ENCODE measurements at regions not wholly inside any gene's neighbourhood (a gene's known extent, or its start where the extent isn't known, plus 50 kb on each side); places are given as distances from the start of the nearest gene placed in this dataset.

DNA sequence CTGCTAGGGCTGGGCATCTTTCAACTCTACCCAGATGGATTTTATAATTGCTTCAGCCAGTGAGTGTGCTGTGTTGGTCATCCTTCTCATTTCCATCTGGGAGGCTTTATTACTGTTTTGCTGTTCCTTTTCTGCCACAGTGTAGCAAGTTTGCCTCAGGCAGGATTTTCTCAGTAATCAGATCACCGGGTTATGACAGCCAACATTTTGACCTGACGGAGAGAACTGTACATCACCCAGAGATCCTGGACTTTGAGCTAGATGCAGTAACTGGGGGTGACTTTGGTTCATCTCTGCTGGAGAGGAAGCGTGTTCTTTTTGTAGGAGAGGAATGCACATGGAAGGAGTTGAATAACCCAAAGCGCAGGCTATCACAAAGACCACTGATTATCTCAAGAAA, 111.8 kb upstream of the AGR3 start:
- intact Hi-C loops (cut with micrococcal nuclease): no loop called here
- DNase-seq (ENCODE audit: low read depth, low spot score) (no peak), ATAC-seq (no peak)
- no peak overlapping the region for H2AFZ ChIP-seq (ENCODE audit: low read depth, low read length, poor library complexity, severe bottlenecking)
- H3K4me2 ChIP-seq (ENCODE audit: low read length): no peak overlapping the region
- ChIA-PET CTCF (no interaction called here), POLR2A (no interaction called here), RAD21 (ENCODE audit: low non-redundant PET in 1 of 2, low total read pairs in 2 of 2, uncharacterized antibody in 2 of 2, unreplicated experiment in 2 of 2) (no interaction called here)
- H3K27me3 ChIP-seq (ENCODE audit: insufficient read depth, low read length): no peaks in the 10 kb centered on the region
- H3K9me2 ChIP-seq (ENCODE audit: insufficient read depth): no peaks in the 10 kb centered on the region
- no peak overlapping the region for H3K27ac ChIP-seq (ENCODE audit: low read depth, low read length)
- H4K20me1 ChIP-seq (ENCODE audit: insufficient read depth): no peaks in the 10 kb centered on the region
- no peak overlapping the region for H3K9ac ChIP-seq (ENCODE audit: low read length)
- H3K36me3 ChIP-seq (ENCODE audit: control insufficient read depth in 1 of 2, insufficient read depth in 2 of 2, low read length in 2 of 2): no peaks in the 10 kb centered on the region
- no peaks in the 10 kb centered on the region for H3K9me3 ChIP-seq (ENCODE audit: control insufficient read depth in 1 of 2, insufficient read depth in 1 of 2, low read depth in 1 of 2, low read length in 2 of 2)
- peaks cover 14 to 16% of the 10 kb centered on the region in 2 experiments; a peak in 3 of 4 replicates for H3K4me1 ChIP-seq (ENCODE audit: control insufficient read depth in 1 of 2, insufficient read depth in 2 of 2, low read length in 2 of 2)
- BruUV-seq (replicated peaks): no TSS peak
- TF ChIP-seq EZH2 (IDR thresholded peaks at IDR 0.05) (no peak), ELF1 (IDR thresholded peaks at IDR 0.05; ENCODE audit: borderline replicate concordance, low read depth) (no peak), SIN3A (IDR thresholded peaks at IDR 0.05; ENCODE audit: low read depth) (no peak)
- H3K79me2 ChIP-seq (ENCODE audit: insufficient read depth, low read length): no peaks in the 10 kb centered on the region
- H3K4me3 ChIP-seq (replicated peaks in 1 of 2; ENCODE audit: low read depth in 1 of 2, low read length in 2 of 2): no peak overlapping the region

DNA sequence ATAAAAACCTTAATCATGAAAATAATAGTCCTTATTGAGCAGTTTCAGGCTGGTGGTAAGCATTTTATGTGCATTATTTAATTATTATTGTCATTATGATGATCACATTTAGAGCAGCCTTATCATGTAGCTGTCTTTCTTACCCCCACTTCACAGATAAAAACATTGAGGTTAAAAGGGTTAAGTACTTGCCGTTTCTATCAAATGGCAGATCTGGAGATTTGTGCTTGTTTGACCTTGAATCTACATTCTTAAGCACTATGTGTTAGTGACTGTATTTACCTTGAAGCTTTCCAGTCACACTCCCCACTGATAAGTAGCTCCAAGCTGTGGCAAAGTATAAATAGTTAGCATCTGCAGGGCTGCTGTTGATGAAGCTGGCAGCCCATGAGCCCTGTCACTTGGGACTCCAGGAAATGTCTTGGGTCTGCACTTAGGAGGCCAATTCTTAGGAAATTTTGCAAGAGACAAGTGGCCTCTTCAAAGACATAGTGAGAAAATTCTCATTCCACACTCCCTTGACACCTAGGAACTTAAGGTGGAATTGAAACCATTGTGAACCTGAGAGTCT, 116.8 kb upstream of the AGR3 start:
- Histone ChIP-seq H3K79me2 (ENCODE audit: insufficient read depth, low read length) (no peaks in the 10 kb centered on the region), H3K4me1 (ENCODE audit: control insufficient read depth in 1 of 2, insufficient read depth in 2 of 2, low read length in 2 of 2) (no peaks in the 10 kb centered on the region), H3K9ac (ENCODE audit: low read length) (no peak overlapping the region), H3K27me3 (ENCODE audit: insufficient read depth, low read length) (no peaks in the 10 kb centered on the region), H3K27ac (ENCODE audit: low read depth, low read length) (no peak overlapping the region), H3K4me3 (replicated peaks in 1 of 2; ENCODE audit: low read depth in 1 of 2, low read length in 2 of 2) (no peak overlapping the region), H3K4me2 (ENCODE audit: low read length) (no peak overlapping the region), H3K9me2 (ENCODE audit: insufficient read depth) (no peaks in the 10 kb centered on the region), H2AFZ (ENCODE audit: low read depth, low read length, poor library complexity, severe bottlenecking) (no peak overlapping the region), H4K20me1 (ENCODE audit: insufficient read depth) (no peaks in the 10 kb centered on the region), H3K9me3 (ENCODE audit: control insufficient read depth in 1 of 2, insufficient read depth in 1 of 2, low read depth in 1 of 2, low read length in 2 of 2) (no peaks in the 10 kb centered on the region), H3K36me3 (ENCODE audit: control insufficient read depth in 1 of 2, insufficient read depth in 2 of 2, low read length in 2 of 2) (no peaks in the 10 kb centered on the region)
- intact Hi-C loops (cut with micrococcal nuclease): no loop called here
- ATAC-seq: no peak
- no TSS peak for BruUV-seq (replicated peaks)
- DNase-seq (ENCODE audit: low read depth, low spot score): no peak
- POLR2A ChIA-PET: no interaction called here
- RAD21 ChIA-PET (ENCODE audit: low non-redundant PET in 1 of 2, low total read pairs in 2 of 2, uncharacterized antibody in 2 of 2, unreplicated experiment in 2 of 2): no interaction called here
- CTCF ChIA-PET: no interaction called here
- TF ChIP-seq JUND (IDR thresholded peaks at IDR 0.05) (no peak), YY1 (IDR thresholded peaks at IDR 0.05; ENCODE audit: extremely low read depth, insufficient replicate concordance, low read depth, low read length) (no peak), RAD21 (IDR thresholded peaks at IDR 0.05; ENCODE audit: low read depth) (no peak), SRF (IDR thresholded peaks at IDR 0.05; ENCODE audit: low read depth) (no peak), FOSL1 (IDR thresholded peaks at IDR 0.05; ENCODE audit: low read depth) (no peak), ELF1 (IDR thresholded peaks at IDR 0.05; ENCODE audit: borderline replicate concordance, low read depth) (no peak), POLR2A (IDR thresholded peaks at IDR 0.05; ENCODE audit: borderline replicate concordance, extremely low read depth, insufficient read depth, insufficient read length) (no peak), ZFX (IDR thresholded peaks at IDR 0.05) (no peak), EGR1 (IDR thresholded peaks at IDR 0.05; ENCODE audit: low read depth) (no peak), EZH2phosphoT487 (IDR thresholded peaks at IDR 0.05; ENCODE audit: borderline replicate concordance) (no peak), EZH2 (IDR thresholded peaks at IDR 0.05) (no peak), CEBPB (IDR thresholded peaks at IDR 0.05; ENCODE audit: low read depth) (no peak)
- TF ChIP-seq, protein P1, sequence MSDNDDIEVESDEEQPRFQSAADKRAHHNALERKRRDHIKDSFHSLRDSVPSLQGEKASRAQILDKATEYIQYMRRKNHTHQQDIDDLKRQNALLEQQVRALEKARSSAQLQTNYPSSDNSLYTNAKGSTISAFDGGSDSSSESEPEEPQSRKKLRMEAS (IDR thresholded peaks at IDR 0.05): no peak
- TF ChIP-seq, protein P2, sequence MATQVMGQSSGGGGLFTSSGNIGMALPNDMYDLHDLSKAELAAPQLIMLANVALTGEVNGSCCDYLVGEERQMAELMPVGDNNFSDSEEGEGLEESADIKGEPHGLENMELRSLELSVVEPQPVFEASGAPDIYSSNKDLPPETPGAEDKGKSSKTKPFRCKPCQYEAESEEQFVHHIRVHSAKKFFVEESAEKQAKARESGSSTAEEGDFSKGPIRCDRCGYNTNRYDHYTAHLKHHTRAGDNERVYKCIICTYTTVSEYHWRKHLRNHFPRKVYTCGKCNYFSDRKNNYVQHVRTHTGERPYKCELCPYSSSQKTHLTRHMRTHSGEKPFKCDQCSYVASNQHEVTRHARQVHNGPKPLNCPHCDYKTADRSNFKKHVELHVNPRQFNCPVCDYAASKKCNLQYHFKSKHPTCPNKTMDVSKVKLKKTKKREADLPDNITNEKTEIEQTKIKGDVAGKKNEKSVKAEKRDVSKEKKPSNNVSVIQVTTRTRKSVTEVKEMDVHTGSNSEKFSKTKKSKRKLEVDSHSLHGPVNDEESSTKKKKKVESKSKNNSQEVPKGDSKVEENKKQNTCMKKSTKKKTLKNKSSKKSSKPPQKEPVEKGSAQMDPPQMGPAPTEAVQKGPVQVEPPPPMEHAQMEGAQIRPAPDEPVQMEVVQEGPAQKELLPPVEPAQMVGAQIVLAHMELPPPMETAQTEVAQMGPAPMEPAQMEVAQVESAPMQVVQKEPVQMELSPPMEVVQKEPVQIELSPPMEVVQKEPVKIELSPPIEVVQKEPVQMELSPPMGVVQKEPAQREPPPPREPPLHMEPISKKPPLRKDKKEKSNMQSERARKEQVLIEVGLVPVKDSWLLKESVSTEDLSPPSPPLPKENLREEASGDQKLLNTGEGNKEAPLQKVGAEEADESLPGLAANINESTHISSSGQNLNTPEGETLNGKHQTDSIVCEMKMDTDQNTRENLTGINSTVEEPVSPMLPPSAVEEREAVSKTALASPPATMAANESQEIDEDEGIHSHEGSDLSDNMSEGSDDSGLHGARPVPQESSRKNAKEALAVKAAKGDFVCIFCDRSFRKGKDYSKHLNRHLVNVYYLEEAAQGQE (IDR thresholded peaks at IDR 0.05; ENCODE audit: low read depth): no peak
- TF ChIP-seq, protein P3, sequence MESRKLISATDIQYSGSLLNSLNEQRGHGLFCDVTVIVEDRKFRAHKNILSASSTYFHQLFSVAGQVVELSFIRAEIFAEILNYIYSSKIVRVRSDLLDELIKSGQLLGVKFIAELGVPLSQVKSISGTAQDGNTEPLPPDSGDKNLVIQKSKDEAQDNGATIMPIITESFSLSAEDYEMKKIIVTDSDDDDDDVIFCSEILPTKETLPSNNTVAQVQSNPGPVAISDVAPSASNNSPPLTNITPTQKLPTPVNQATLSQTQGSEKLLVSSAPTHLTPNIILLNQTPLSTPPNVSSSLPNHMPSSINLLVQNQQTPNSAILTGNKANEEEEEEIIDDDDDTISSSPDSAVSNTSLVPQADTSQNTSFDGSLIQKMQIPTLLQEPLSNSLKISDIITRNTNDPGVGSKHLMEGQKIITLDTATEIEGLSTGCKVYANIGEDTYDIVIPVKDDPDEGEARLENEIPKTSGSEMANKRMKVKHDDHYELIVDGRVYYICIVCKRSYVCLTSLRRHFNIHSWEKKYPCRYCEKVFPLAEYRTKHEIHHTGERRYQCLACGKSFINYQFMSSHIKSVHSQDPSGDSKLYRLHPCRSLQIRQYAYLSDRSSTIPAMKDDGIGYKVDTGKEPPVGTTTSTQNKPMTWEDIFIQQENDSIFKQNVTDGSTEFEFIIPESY (IDR thresholded peaks at IDR 0.05; ENCODE audit: extremely low read depth, insufficient replicate concordance, low read length): no peak
- TF ChIP-seq, protein P4, sequence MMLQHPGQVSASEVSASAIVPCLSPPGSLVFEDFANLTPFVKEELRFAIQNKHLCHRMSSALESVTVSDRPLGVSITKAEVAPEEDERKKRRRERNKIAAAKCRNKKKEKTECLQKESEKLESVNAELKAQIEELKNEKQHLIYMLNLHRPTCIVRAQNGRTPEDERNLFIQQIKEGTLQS (IDR thresholded peaks at IDR 0.05): no peak

Measured in HCT116 (cell line).